Upper lobe of left lung (tissue), 6 donors: ENCODE measurements at regions not wholly inside any gene's neighbourhood (a gene's known extent, or its start where the extent isn't known, plus 50 kb on each side); places are given as distances from the start of the nearest gene placed in this dataset.
"Not testable (repeated sequence)": the region's sequence is repeated elsewhere in the genome, so short reads cannot be mapped to it uniquely, and the experiment has no call there.

Experiments
- ATAC-seq, 2 donors: fragments of 200-7000 bp; cut with Tn5 transposase; one replicate each; pipeline ENCODE4 v1.9.1; 2022; ENCODE audit warnings: mild to moderate bottlenecking in 2 of 2, moderate library complexity in 2 of 2; ENCODE audit not compliant: low FRiP score in 2 of 2
- DNase-seq, 2 donors: peaks; one replicate each; pipeline ENCODE4 v3.0.0-alpha.2; 2019 to 2020
- H3K27ac ChIP-seq, 4 donors: fragments of 200-600 bp; sonication (generic); one replicate each; pipeline ENCODE4 v1.5.1; 2016 to 2019
- H3K27me3 ChIP-seq, 4 donors: fragments of 200-600 bp; sonication (generic); one replicate each; pipeline ENCODE4 v1.5.1; 2017 to 2019
- H3K36me3 ChIP-seq, 4 donors: fragments of 200-600 bp; sonication (generic); one replicate each; pipeline ENCODE4 v1.5.1; 2016 to 2019
- H3K4me1 ChIP-seq, 4 donors: fragments of 200-600 bp; sonication (generic); one replicate each; pipeline ENCODE4 v1.5.1; 2018 to 2019
- H3K4me3 ChIP-seq, 4 donors: fragments of 200-600 bp; sonication (generic); one replicate each; pipeline ENCODE4 v1.5.1; 2017 to 2019; ENCODE audit warnings: mild to moderate bottlenecking in 2 of 4, moderate library complexity in 1 of 4
- H3K9me3 ChIP-seq, 4 donors: fragments of 200-600 bp; sonication (generic); one replicate each; pipeline ENCODE4 v1.5.1; 2018 to 2019
- CTCF ChIP-seq, 6 experiments: fragments of 450-650 bp in 4 of 6; fragments of 200-600 bp in 2 of 6; sonication (generic) in 2 of 6; IDR thresholded peaks; one replicate each; pipeline ENCODE4 v1.5.1; 2016 to 2019; ENCODE audit warnings: antibody characterized with exemption in 6 of 6
- EP300 ChIP-seq, 4 donors: sonication (generic); formaldehyde crosslinking; IDR thresholded peaks; one replicate each; pipeline ENCODE4 v1.5.1; 2017; ENCODE audit warnings: antibody characterized with exemption in 4 of 4, control low read depth in 2 of 4
- POLR2A ChIP-seq, 4 donors: fragments of 450-650 bp; IDR thresholded peaks; one replicate each; pipeline ENCODE4 v1.5.1; 2016 to 2017; ENCODE audit warnings: antibody characterized with exemption in 4 of 4, mild to moderate bottlenecking in 2 of 4
- POLR2AphosphoS5 ChIP-seq, 2 donors: sonication (generic); formaldehyde crosslinking; IDR thresholded peaks; one replicate each; pipeline ENCODE4 v1.5.1; 2017; ENCODE audit warnings: antibody characterized with exemption in 2 of 2
- WGBS, 2 donors: methylation state at CpG; one replicate each; pipeline ENCODE4 v1.1.5; 2017 to 2018; 5-methylcytosine and 5-hydroxymethylcytosine counted together
- donor health status: DM: no; HTN: no; CAD: no; lungs with moderate emphysema.
- donor health status: DM: no; HTN: yes; CAD: no; lungs with severe emphysema.

- no peak overlapping the region for H3K4me3 ChIP-seq
- no peak for TF ChIP-seq POLR2A (IDR thresholded peaks at IDR 0.05)
- TF ChIP-seq CTCF (IDR thresholded peaks at IDR 0.05), result no peak
- TF ChIP-seq POLR2AphosphoS5 (IDR thresholded peaks at IDR 0.05), result no peak
- TF ChIP-seq EP300 (IDR thresholded peaks at IDR 0.05), result no peak
- no peaks in the 10 kb centered on the region for H3K27me3 ChIP-seq
- no peaks in the 10 kb centered on the region for H3K4me1 ChIP-seq
- no peak for DNase-seq
- ATAC-seq, result no peak
- no peaks in the 10 kb centered on the region for H3K36me3 ChIP-seq
- H3K9me3 ChIP-seq, result no peaks in the 10 kb centered on the region
- H3K27ac ChIP-seq, result no peak overlapping the region
- 87 to 89% methylated on average over 4 of the region's 4 CpGs for WGBS, 2 donors
Measured at GRCh38 chr3:150270883-150271590, 137.1 kb upstream of the TSC22D2 start.

- H3K9me3 ChIP-seq, H3K36me3 ChIP-seq, ATAC-seq, H3K4me1 ChIP-seq, DNase-seq, H3K27ac ChIP-seq, H3K27me3 ChIP-seq, H3K4me3 ChIP-seq: not testable (repeated sequence)
- 84 to 86% methylated on average over 3 of the region's 3 CpGs for WGBS, 2 donors
Measured at GRCh38 chr3:150270444-150270843, 137.7 kb upstream of the TSC22D2 start.

DNA sequence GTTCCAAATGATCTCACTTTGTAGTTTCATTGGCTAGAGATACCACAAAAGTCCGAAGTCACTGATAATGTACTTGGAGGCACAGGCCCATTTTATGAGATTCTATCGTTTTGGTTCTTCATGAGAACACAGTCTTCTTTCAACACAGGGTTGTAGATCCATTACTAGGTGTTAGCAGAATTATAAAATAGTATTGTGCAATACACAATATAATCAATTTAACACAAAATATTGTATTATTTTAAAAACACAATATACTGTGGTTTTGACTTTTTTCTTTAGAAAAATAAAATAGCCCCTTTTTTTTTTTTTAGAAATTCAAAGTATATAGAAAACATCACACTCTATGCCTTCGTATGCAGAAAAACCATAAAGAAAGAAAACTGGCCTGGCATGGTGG is 138.6 kb upstream of the TSC22D2 start:
- Histone ChIP-seq H3K4me1 (no peaks in the 10 kb centered on the region), H3K4me3 (no peak overlapping the region), H3K9me3 (no peaks in the 10 kb centered on the region), H3K36me3 (no peaks in the 10 kb centered on the region), H3K27ac (no peak overlapping the region), H3K27me3 (no peaks in the 10 kb centered on the region)
- TF ChIP-seq POLR2A (IDR thresholded peaks at IDR 0.05) (no peak), CTCF (IDR thresholded peaks at IDR 0.05) (no peak), EP300 (IDR thresholded peaks at IDR 0.05) (no peak), POLR2AphosphoS5 (IDR thresholded peaks at IDR 0.05) (no peak)
- no peak for DNase-seq
- WGBS, 2 donors, result 81 to 83% methylated on average over 3 of the region's 3 CpGs
- ATAC-seq, result no peak

DNA sequence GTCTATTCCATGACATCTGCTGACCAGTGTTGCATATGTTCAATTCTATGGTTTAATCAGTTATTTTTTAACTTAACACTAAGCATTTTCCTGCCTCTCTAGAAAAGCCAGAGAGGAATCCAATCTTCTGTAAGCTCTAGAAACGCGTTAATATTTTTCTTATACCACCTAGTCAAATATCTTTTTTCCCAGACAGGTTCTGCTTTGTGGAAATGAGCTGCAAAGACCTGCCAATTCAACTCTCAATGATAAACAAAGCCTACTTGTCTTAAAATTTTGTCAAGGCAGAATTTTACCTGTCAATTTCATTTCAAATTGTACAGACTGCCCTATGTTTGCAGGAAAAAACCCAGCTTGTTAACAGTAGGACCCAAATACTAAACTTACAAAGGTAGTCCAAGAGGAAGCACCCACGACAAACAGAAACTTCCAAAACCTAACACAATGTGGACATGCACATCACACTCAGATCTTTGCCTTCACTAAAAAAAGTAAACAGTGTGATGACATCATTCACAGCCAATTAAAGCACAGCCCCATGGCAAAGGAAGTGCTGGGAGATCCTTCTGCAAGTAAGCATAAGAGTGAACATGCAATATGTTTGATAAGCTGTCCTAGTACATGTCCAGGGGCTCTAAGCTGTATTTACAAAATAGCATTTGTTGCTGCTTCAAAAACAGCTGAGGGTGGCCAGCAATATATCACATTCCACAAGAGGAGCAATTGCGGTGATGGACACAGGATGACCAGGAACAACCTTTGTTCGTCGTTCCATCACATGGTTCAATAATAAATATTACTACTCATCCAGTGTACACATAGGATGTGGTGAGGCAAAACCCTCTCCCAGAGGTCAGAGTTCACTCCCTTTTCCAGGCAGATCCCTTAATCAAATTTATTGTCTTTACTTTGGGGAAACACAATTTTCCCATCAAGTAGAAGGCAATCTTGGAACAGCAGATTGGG is 139.4 kb upstream of the TSC22D2 start:
- DNase-seq, result no peak
- WGBS, 2 donors, result 65 to 69% methylated on average over 6 of the region's 6 CpGs

More for the DNA sequence above, 139.4 kb upstream of the TSC22D2 start:
- Histone ChIP-seq H3K27me3 (no peaks in the 10 kb centered on the region), H3K27ac (no peak overlapping the region), H3K9me3 (no peaks in the 10 kb centered on the region), H3K36me3 (no peaks in the 10 kb centered on the region), H3K4me1 (no peaks in the 10 kb centered on the region), H3K4me3 (no peak overlapping the region)
- ATAC-seq, result no peak
- TF ChIP-seq EP300 (IDR thresholded peaks at IDR 0.05) (no peak), POLR2A (IDR thresholded peaks at IDR 0.05) (no peak), CTCF (IDR thresholded peaks at IDR 0.05) (no peak), POLR2AphosphoS5 (IDR thresholded peaks at IDR 0.05) (no peak)
